ENCODE measurements at regions not wholly inside any gene's neighbourhood (a gene's known extent, or its start where the extent isn't known, plus 50 kb on each side); places are given as distances from the start of the nearest gene placed in this dataset.

- TF ChIP-seq CTCF (conservative IDR thresholded peaks at IDR 0.05) (no peak), ZFX (IDR thresholded peaks at IDR 0.05) (no peak)
Observed at GRCh38 chr11:19430754-19431398, 190.1 kb upstream of the E2F8 start.

Data from C4-2B (cell line).